Activated CD4-positive, alpha-beta T cell treated with anti-CD3 and anti-CD28 coated beads for 36 hours (primary cell): ENCODE measurements at regions not wholly inside any gene's neighbourhood (a gene's known extent, or its start where the extent isn't known, plus 50 kb on each side); places are given as distances from the start of the nearest gene placed in this dataset.
"Not testable (repeated sequence)": the region's sequence is repeated elsewhere in the genome, so short reads cannot be mapped to it uniquely, and the experiment has no call there.

Experiments used
- ATAC-seq: fragments of 200-7000 bp; cut with Tn5 transposase; one replicate; pipeline ENCODE4 v1.10.0; 2021; ENCODE audit warnings: mild to moderate bottlenecking, moderate library complexity
- CTCF ChIA-PET: fragments of 350-600 bp; sonication (Branson Sonifier 250); formaldehyde crosslinking; loops from one replicate; lab custom pipeline; 2021; ENCODE audit warnings: antibody characterized with exemption; lab: Charles Lee
- POLR2A ChIA-PET: fragments of 350-600 bp; sonication (Branson Sonifier 250); formaldehyde crosslinking; loops from one replicate; lab custom pipeline; 2021; ENCODE audit warnings: antibody characterized with exemption, inconsistent platforms; lab: Charles Lee
- DNase-seq: peaks from one replicate; pipeline ENCODE4 v3.0.0-alpha.2; 2020
- H3K27ac Mint-ChIP-seq: one replicate; pipeline ENCODE4 v1.8.0; 2021; ENCODE audit warnings: mixed read lengths
- H3K27me3 Mint-ChIP-seq: one replicate; pipeline ENCODE4 v1.8.0; 2021; ENCODE audit warnings: mixed read lengths
- H3K36me3 Mint-ChIP-seq: one replicate; pipeline ENCODE4 v1.8.0; 2021; ENCODE audit warnings: low read depth, mixed read lengths
- H3K4me1 Mint-ChIP-seq: one replicate; pipeline ENCODE4 v1.8.0; 2021; ENCODE audit warnings: mixed read lengths
- H3K4me3 Mint-ChIP-seq: one replicate; pipeline ENCODE4 v1.8.0; 2021; ENCODE audit warnings: mild to moderate bottlenecking, moderate library complexity, mixed read lengths
- H3K9me3 Mint-ChIP-seq: one replicate; pipeline ENCODE4 v1.8.0; 2021; ENCODE audit warnings: low read depth, mixed read lengths
- intact Hi-C, 2 experiments: fragments of 100-400 bp; cut with DNase I in 1 of 2; cut with micrococcal nuclease in 1 of 2; formaldehyde crosslinking; loops; one replicate each; pipeline versions ENCODE4 v1.14.2 to v1.15.1; 2022 to 2024; cut with DNase I, micrococcal nuclease

DNA sequence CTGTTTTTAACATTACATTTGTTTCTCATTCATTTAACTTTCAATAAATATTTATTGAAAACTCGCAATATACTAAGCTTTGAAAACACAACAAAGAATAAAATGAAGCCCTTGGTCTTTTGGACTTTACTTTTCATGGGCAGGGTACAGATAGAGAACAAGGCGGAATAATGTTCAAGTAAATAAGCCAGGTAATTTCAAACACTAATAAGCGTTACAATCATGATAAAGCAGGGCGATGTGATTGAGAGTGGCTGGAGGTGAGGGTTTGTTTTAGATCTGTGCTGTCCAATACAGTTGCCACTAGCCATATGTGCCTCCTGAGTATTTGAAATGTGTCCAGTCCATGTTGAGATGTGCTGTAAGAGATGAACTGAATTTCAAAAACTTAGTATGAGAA, 307.1 kb downstream of the ALDH8A1 start:
- ATAC-seq = no peak
- ChIA-PET POLR2A (no interaction called here), CTCF (interaction anchor here (2.6 to 3.5 kb wide), 2 partner anchors 239 to 469 kb away, joined by 11 to 22 read pairs; no protein-coding TSS in a partner anchor)
- Mint-ChIP-seq H3K36me3 (no peaks in the 10 kb centered on the region), H3K9me3 (no peaks in the 10 kb centered on the region), H3K4me1 (peaks cover 17% of the 10 kb centered on the region), H3K4me3 (no peak overlapping the region), H3K27me3 (no peaks in the 10 kb centered on the region), H3K27ac (no peak overlapping the region)
- intact Hi-C loops = loop anchor here (5.0 to 10.0 kb wide), 5 partner anchors 179 to 396 kb away; partner anchors contain the start of gene SGK1 (in 1 of the 2)
- DNase-seq = no peak

DNA sequence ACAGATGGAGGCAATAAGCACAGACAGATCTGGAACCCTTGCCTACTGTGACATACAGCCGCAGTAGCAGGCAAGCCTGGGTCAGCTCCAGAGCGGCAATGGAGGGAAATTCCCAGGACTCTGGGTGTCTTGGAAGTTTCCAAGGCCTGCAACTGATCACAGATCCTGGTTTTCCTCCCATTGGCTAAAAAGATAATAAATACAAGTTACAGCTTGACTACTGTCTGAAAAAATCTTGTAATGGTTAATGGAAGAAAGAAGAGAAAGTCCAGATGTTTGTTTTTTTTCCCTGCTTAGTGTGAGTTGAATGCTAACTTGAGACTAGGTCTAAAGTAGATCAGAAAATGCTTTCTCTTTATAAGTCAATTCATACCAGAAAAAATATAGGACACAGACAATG, 307.6 kb downstream of the ALDH8A1 start:
- DNase-seq (no peak), ATAC-seq (no peak)
- Mint-ChIP-seq H3K9me3 (no peaks in the 10 kb centered on the region), H3K4me3 (no peak overlapping the region), H3K4me1 (peaks cover 18% of the 10 kb centered on the region), H3K27ac (no peak overlapping the region), H3K27me3 (no peaks in the 10 kb centered on the region), H3K36me3 (no peaks in the 10 kb centered on the region)
- CTCF ChIA-PET = interaction anchor here (0.7 to 3.5 kb wide), 7 partner anchors 16 to 468 kb away, joined by 3 to 36 read pairs (median 3); no protein-coding TSS in a partner anchor
- intact Hi-C loops = loop anchor here (5.0 to 10.0 kb wide), 5 partner anchors 180 to 395 kb away; partner anchors contain the start of gene SGK1 (in 1 of the 2)
- POLR2A ChIA-PET = no interaction called here

DNA sequence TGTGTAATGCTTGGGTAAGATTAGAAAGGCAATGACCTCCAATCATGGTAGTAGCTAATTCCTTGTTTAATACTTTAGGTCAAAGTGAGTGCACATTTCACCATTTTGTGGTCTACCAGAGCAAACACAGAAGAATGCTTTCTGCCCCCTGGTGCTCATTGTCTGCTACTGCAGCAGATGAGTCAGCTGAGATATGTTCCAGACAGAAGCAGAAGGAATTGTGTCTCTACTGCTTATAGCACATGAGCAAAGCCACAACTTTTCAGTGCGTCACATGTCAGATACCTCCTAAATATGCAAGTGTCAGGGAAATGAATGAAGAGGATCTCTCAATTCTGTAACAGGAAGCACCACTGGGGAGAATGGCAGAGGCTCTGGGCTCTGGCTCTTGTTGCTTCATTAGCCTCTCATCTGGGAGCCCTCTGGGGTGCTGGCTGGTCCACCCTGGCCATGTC, 308.9 kb downstream of the ALDH8A1 start:
- no peaks in the 10 kb centered on the region for H3K9me3 Mint-ChIP-seq
- H3K4me3 Mint-ChIP-seq = no peak overlapping the region
- ATAC-seq = peak; percentile 88
- H3K4me1 Mint-ChIP-seq = peaks cover 23% of the 10 kb centered on the region
- H3K36me3 Mint-ChIP-seq = no peaks in the 10 kb centered on the region
- ChIA-PET POLR2A (interaction anchor here (0.9 kb wide), 1 partner anchor 467 kb away, joined by 4 read pairs; no protein-coding TSS in a partner anchor), CTCF (interaction anchor here (0.7 to 3.5 kb wide), 41 partner anchors 9 to 484 kb away, joined by 3 to 36 read pairs (median 4); no protein-coding TSS in a partner anchor)
- intact Hi-C loops = loop anchor here (1.0 to 10.0 kb wide), 12 partner anchors 181 to 485 kb away; partner anchors contain the start of gene SGK1 (in 1 of the 2)
- peak; percentile 83 for DNase-seq
- H3K27me3 Mint-ChIP-seq = no peaks in the 10 kb centered on the region
- H3K27ac Mint-ChIP-seq = no peak overlapping the region

DNA sequence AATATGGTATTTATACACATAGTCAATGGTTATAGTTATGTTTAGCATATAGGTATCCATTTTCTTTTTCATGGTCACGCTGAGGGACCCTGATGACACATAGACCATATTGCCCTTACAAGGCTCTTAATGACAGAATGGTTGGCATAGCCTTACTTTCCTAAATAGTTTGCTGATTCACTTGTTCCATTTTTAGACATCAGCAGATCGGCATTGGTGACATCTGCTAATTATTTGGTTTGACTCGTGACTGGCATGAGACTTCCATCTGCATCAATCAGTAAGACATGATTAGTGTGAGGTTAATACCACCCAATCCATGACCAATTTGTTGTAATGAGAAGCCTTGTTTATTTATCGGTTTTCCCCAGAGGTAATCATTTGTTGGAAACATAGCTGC, 309.7 kb downstream of the ALDH8A1 start:
- Mint-ChIP-seq H3K27me3 (no peaks in the 10 kb centered on the region), H3K27ac (no peak overlapping the region), H3K9me3 (no peaks in the 10 kb centered on the region), H3K4me1 (peaks cover 23% of the 10 kb centered on the region), H3K4me3 (no peak overlapping the region), H3K36me3 (no peaks in the 10 kb centered on the region)
- DNase-seq (no peak), ATAC-seq (no peak)
- CTCF ChIA-PET = interaction anchor here (0.7 to 3.5 kb wide), 33 partner anchors 8 to 484 kb away, joined by 3 to 36 read pairs (median 4); no protein-coding TSS in a partner anchor
- intact Hi-C loops = loop anchor here (2.0 to 10.0 kb wide), 8 partner anchors 182 to 393 kb away; partner anchors contain the start of gene SGK1 (in 1 of the 2)
- POLR2A ChIA-PET = interaction anchor here (0.9 kb wide), 1 partner anchor 466 kb away, joined by 4 read pairs; no protein-coding TSS in a partner anchor

DNA sequence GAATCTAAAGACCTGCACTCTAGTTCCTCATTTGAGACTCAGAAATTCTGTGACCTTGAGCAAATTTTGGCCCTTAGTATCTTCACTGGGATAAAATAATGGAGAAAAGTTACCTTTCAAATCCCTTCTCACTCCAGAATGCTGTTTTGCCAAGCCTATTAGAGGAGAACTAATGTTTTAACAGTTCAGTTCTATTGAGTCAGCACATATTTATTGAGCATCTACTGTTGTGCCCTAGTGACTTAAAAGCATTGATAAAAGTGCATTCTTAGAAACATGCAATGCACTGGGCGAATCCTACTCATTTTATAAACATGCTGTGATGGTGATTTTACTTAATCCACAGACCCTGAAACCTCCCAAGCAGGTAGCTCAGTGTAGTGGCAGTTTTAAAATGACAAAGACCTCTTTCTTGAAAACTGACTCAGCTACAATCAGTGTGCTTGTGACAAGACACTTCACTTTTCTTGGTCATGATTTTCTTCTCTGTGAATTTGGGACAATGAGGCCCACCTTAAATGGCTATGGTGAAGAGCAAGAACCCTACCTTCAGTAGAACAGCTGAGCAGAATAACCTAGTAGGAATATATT, 312.0 kb downstream of the ALDH8A1 start:
- DNase-seq (no peak), ATAC-seq (peak; percentile 21)
- Mint-ChIP-seq H3K27ac (no peak overlapping the region), H3K36me3 (no peaks in the 10 kb centered on the region), H3K4me3 (no peak overlapping the region), H3K9me3 (no peaks in the 10 kb centered on the region), H3K4me1 (peaks cover 27% of the 10 kb centered on the region), H3K27me3 (no peaks in the 10 kb centered on the region)
- ChIA-PET POLR2A (interaction anchor here (0.6 kb wide), 1 partner anchor 51 kb away, joined by 6 read pairs; no protein-coding TSS in a partner anchor), CTCF (interaction anchor here (1.0 to 1.3 kb wide), 7 partner anchors 164 to 482 kb away, joined by 3 to 8 read pairs (median 4); no protein-coding TSS in a partner anchor)
- intact Hi-C loops = loop anchor here in 1 of 2 experiments (10.0 kb wide), 1 partner anchor 113 kb away; no protein-coding TSS in a partner anchor

DNA sequence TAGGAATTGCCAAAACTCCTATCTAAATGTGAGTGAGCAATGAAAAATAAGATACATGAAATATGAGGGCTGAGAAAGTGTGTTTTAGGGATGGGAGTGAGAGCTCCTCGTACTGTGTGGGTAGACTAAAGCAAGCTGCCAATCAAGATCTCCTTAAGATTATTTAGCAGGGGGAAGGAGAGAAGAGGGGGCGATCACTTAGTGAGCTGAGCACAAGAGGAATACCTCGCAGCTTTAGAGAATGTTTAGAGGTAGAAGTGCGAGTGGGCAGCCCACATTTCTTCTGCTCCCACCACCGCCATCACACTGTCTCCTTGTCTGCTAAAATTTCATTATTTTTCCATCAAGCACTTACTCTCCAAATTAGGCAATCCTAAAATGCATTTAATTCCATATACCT, 312.6 kb downstream of the ALDH8A1 start:
- ChIA-PET POLR2A (interaction anchor here (1.0 kb wide), 1 partner anchor 459 kb away, joined by 3 read pairs; no protein-coding TSS in a partner anchor), CTCF (interaction anchor here (1.0 to 1.3 kb wide), 3 partner anchors 365 to 513 kb away, joined by 3 to 4 read pairs (median 3); no protein-coding TSS in a partner anchor)
- DNase-seq = no peak
- Mint-ChIP-seq H3K9me3 (no peaks in the 10 kb centered on the region), H3K36me3 (no peaks in the 10 kb centered on the region), H3K27ac (no peak overlapping the region), H3K4me3 (no peak overlapping the region), H3K4me1 (peaks cover 33% of the 10 kb centered on the region), H3K27me3 (no peaks in the 10 kb centered on the region)
- intact Hi-C loops = loop anchor here in 1 of 2 experiments (10.0 kb wide), 1 partner anchor 112 kb away; no protein-coding TSS in a partner anchor
- ATAC-seq = no peak

DNA sequence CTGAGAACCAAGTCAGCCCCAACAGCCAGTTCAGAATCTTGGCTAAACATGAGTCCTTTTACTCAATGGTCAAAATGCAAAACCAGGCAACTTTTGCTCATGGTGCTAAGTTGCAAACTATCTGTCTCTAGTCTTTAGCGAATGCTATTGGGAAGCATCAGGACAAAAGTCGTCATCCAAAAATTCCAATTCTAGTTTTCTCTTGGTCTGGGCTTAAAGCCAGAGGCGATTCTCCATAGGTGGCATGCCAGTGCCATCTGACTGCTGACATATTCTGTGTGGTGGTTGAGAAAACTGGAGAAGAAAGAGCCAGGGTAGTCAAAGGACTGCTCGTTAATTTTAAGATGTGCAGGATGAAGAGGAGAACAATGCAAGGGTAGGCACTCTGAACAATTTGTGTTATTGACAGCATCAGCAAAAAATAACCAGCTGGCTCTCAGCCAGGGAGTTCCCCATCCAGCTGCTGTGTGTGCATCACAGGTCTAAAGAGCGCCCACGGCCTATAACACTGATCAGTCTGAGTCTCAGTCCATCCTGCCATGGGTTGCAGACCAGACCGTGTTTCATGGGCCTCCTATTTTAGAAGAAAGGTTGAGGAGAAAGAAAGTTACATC, 313.6 kb downstream of the ALDH8A1 start:
- H3K9me3 Mint-ChIP-seq = no peaks in the 10 kb centered on the region
- H3K27ac Mint-ChIP-seq = no peak overlapping the region
- intact Hi-C loops = loop anchor here in 1 of 2 experiments (10.0 kb wide), 1 partner anchor 111 kb away; no protein-coding TSS in a partner anchor
- ChIA-PET POLR2A (interaction anchor here (1.0 kb wide), 1 partner anchor 458 kb away, joined by 3 read pairs; no protein-coding TSS in a partner anchor), CTCF (interaction anchor here (0.5 to 1.3 kb wide), 4 partner anchors 264 to 512 kb away, joined by 3 to 4 read pairs (median 3); no protein-coding TSS in a partner anchor)
- DNase-seq (peak; percentile 48), ATAC-seq (peak; percentile 29)
- H3K27me3 Mint-ChIP-seq = peaks cover 2% of the 10 kb centered on the region
- H3K4me1 Mint-ChIP-seq = peaks cover 34% of the 10 kb centered on the region
- H3K4me3 Mint-ChIP-seq = no peak overlapping the region
- no peaks in the 10 kb centered on the region for H3K36me3 Mint-ChIP-seq

DNA sequence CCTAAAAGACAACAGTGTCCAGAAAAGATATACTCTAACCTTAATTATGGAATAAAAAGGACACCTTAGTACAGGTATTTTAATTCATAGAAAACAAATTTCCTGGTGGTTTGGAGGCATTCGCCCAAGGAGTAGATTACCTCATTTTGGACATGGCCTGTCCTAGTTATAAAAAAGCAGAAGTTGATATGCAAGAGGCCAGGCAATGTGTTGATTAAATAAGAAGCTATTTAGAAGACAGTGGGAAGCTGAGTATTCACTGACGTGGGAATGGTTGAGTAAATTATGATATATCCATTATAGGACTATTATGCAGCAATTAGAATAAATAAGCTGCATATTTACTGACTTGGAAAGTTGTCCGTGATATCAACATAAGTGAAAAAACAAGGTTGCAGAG, 314.9 kb downstream of the ALDH8A1 start:
- no peak overlapping the region for H3K4me3 Mint-ChIP-seq
- H3K36me3 Mint-ChIP-seq = no peaks in the 10 kb centered on the region
- no peak overlapping the region for H3K27ac Mint-ChIP-seq
- ChIA-PET CTCF (interaction anchor here (1.0 to 1.1 kb wide), 2 partner anchors 11 to 15 kb away, joined by 3 read pairs; no protein-coding TSS in a partner anchor), POLR2A (no interaction called here)
- no peak for DNase-seq
- intact Hi-C loops = loop anchor here in 1 of 2 experiments (10.0 kb wide), 1 partner anchor 110 kb away; no protein-coding TSS in a partner anchor
- ATAC-seq = no peak
- H3K9me3 Mint-ChIP-seq = no peaks in the 10 kb centered on the region
- peaks cover 24% of the 10 kb centered on the region for H3K4me1 Mint-ChIP-seq
- peaks cover 2% of the 10 kb centered on the region for H3K27me3 Mint-ChIP-seq

DNA sequence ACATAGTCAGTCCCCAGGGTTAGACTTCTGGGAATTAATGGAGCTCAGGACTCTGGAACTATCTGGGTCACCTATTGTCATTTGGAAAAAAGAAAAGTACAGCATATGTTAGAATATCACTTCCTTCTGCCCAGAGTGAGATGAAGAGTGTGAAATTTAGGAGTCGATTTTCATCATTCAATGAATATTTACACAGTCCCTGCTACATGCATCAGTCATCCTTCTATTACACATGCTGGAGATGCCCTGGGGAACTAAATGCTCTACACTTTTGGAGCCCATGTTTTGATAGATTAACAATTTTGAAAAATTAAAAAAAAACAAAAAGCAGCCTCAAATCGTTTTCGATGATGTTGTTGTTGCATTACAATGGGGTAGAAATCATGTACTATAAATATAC, 315.4 kb downstream of the ALDH8A1 start:
- intact Hi-C loops = loop anchor here in 1 of 2 experiments (10.0 kb wide), 1 partner anchor 110 kb away; no protein-coding TSS in a partner anchor
- H3K27ac Mint-ChIP-seq = no peak overlapping the region
- ChIA-PET CTCF (interaction anchor here (1.0 to 1.1 kb wide), 2 partner anchors 11 to 14 kb away, joined by 3 read pairs; no protein-coding TSS in a partner anchor), POLR2A (no interaction called here)
- no peak for ATAC-seq
- H3K4me3 Mint-ChIP-seq = no peak overlapping the region
- H3K9me3 Mint-ChIP-seq = no peaks in the 10 kb centered on the region
- peaks cover 24% of the 10 kb centered on the region for H3K4me1 Mint-ChIP-seq
- peaks cover 2% of the 10 kb centered on the region for H3K27me3 Mint-ChIP-seq
- no peaks in the 10 kb centered on the region for H3K36me3 Mint-ChIP-seq
- DNase-seq = no peak

DNA sequence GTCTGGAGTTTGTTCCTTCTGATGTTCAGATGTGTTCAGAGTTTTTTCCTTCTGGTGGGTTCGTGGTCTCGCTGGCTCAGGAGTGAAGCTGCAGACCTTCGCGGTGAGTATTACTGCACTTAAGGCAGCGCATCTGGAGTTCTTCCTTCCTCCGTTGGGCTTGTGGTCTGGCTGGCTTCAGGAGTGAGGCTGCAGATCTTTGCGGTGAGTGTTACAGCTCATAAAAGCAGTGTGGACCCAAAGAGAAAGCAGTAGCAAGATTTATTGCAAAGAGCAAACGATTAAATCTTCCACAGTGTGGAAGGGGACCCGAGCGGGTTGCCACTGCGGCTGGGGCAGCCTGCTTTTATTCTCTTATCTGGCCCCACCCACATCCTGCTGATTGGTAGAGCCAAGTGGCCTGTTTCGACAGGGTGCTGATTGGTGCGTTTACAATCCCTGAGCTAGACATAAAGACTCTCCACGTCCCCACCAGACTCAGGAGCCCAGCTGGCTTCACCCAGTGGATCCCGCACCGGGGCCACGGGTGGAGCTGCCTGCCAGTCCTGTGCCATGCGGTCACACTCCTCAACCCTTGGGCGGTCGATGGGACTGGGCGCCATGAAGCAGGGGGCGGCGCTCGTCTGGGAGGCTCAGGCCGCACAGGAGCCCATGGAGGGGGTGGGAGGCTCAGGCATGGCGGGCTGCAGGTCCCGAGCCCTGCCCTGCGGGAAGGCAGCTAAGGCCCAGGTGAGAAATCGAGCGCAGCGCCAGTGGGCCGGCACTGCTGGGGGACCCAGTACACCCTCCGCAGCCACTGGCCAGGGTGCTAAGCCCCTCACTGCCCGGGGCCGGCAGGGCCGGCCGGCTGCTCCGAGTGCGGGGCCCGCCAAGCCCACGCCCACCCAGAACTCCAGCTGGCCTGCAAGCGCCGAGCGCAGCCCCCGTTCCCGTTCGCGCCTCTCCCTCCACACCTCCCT, 315.3 kb upstream of the SGK1 start:
- ChIA-PET POLR2A (interaction anchor here (0.6 kb wide), 1 partner anchor 104 kb away, joined by 13 read pairs; no protein-coding TSS in a partner anchor), CTCF (interaction anchor here (0.5 to 1.6 kb wide), 2 partner anchors 40 to 189 kb away, joined by 4 to 5 read pairs; no protein-coding TSS in a partner anchor)
- H3K36me3 Mint-ChIP-seq, H3K9me3 Mint-ChIP-seq, H3K27me3 Mint-ChIP-seq: not testable (repeated sequence)
- DNase-seq = peak; percentile 62
- intact Hi-C loops = loop anchor here in 1 of 2 experiments (10.0 kb wide), 1 partner anchor 108 kb away; no protein-coding TSS in a partner anchor
- Mint-ChIP-seq H3K4me3 (peak overlapping the region; percentile 59), H3K27ac (peak overlapping the region; percentile 19), H3K4me1 (peaks cover 23% of the 10 kb centered on the region)
- ATAC-seq = peak; percentile 47
